ENCODE measurements at regions not wholly inside any gene's neighbourhood (a gene's known extent, or its start where the extent isn't known, plus 50 kb on each side); places are given as distances from the start of the nearest gene placed in this dataset.

DNA sequence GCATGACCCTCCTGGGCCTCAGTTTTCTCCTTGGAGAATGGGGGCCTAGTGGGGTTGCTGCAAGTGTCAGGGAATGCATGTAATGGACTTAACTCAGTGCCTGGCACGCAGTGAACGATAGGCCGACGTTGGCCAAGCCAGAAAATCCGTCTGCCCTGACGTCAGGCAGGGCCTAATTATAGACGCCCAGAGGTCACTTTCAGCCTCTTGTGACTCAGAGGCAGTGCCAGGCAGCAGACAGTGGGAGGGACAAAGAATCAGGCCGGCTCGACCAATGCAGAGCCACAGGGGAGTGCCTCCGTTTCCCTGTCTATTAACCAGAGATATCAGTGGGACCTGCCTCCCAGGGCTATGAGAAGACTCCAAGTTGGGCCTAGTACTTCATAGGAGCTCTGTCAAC, 115.0 kb downstream of the MN1 start:
- no peak overlapping the region for H3K4me3 ChIP-seq (ENCODE audit: low read length)
- DNase-seq (ENCODE audit: low read depth) = peak; percentile 100
- TF ChIP-seq, protein P1, sequence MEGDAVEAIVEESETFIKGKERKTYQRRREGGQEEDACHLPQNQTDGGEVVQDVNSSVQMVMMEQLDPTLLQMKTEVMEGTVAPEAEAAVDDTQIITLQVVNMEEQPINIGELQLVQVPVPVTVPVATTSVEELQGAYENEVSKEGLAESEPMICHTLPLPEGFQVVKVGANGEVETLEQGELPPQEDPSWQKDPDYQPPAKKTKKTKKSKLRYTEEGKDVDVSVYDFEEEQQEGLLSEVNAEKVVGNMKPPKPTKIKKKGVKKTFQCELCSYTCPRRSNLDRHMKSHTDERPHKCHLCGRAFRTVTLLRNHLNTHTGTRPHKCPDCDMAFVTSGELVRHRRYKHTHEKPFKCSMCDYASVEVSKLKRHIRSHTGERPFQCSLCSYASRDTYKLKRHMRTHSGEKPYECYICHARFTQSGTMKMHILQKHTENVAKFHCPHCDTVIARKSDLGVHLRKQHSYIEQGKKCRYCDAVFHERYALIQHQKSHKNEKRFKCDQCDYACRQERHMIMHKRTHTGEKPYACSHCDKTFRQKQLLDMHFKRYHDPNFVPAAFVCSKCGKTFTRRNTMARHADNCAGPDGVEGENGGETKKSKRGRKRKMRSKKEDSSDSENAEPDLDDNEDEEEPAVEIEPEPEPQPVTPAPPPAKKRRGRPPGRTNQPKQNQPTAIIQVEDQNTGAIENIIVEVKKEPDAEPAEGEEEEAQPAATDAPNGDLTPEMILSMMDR (conservative IDR thresholded peaks at IDR 0.05; ENCODE audit: low read depth, low read length) = no peak

DNA sequence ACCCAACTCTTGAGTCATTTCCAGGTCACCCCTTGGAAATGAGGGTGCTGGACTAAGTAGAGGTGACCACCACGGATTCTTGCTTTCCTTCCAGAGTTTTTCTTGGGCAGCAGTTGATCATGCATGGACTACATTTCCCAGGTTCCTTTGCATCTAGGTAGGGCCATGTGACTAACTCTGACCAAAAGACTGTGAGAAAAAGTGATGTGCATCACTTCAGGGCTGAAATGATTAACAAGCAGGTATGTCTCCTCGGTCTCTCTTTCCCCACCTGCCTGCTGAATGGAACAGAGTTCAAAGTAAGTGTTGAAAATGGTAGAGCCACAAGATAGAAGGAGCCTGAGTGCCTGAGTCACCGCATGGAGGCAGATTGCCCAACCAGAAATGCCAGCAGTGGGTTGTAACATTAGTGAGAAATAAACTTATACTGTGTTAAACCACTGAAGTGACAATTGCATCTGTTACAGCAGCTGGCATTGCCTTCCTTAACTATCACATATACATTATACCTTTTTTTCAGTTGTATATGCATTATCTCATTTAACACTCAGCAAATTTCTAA, 113.5 kb downstream of the MN1 start:
- TF ChIP-seq, protein P1 (conservative IDR thresholded peaks at IDR 0.05; ENCODE audit: low read depth, low read length) = no peak
- no peak overlapping the region for H3K4me3 ChIP-seq (ENCODE audit: low read length)
- no peak for DNase-seq (ENCODE audit: low read depth)

DNA sequence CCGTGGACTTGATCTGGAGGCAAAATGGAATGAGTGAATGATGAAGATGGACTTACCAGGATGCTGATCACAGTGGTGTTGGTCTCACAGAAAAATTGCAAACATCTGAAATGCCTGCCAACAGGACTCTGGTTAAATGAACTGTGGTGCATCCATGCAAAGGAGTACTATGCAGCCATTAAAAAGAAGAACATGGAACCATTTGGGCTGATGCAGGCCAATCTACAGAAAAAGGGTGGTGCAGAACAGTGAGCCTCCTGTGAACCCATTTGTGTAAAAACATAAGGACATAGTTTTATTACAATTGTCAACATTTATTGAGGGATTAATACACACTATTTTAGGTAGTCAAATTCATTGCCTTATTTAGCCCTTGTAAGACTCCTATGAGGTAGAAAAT, 111.9 kb downstream of the MN1 start:
- DNase-seq (ENCODE audit: low read depth) = no peak
- TF ChIP-seq, protein P1 (conservative IDR thresholded peaks at IDR 0.05; ENCODE audit: low read depth, low read length) = no peak

GRCh38 chr22:27690599-27690998, 111.0 kb downstream of the MN1 start:
- TF ChIP-seq, protein P1 (conservative IDR thresholded peaks at IDR 0.05; ENCODE audit: low read depth, low read length) = no peak
- no peak for DNase-seq (ENCODE audit: low read depth)
- H3K4me3 ChIP-seq (ENCODE audit: low read length) = no peak overlapping the region

More for the DNA sequence above, 111.9 kb downstream of the MN1 start:
- H3K4me3 ChIP-seq (ENCODE audit: low read length) = no peak overlapping the region

DNA sequence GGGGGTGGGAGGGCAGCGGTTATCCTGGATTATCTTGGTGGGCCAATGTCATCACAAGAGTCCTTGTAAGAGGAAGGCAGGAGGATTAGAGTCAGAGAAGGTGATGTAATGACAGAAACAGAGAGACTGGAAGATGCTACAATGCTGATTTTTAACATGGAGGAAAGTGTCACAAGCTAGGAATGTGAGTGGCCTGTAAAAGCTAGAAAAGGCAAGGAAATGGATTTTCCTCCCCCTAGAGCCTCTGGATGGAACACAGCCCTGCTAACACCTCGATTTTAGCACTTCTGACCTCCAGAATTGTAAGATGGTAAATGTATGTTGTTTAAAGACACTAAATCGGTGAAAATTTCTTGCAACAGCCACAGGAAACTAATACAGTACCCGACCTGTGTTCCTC, 109.3 kb downstream of the MN1 start:
- TF ChIP-seq, protein P1 (conservative IDR thresholded peaks at IDR 0.05; ENCODE audit: low read depth, low read length) = peak; percentile 35
- no peak for DNase-seq (ENCODE audit: low read depth)
- no peak overlapping the region for H3K4me3 ChIP-seq (ENCODE audit: low read length)

- no peak overlapping the region for H3K4me3 ChIP-seq (ENCODE audit: low read length)
- no peak for DNase-seq (ENCODE audit: low read depth)
- TF ChIP-seq, protein P1 (conservative IDR thresholded peaks at IDR 0.05; ENCODE audit: low read depth, low read length) = no peak
Measured at GRCh38 chr22:27695925-27696324, 105.6 kb downstream of the MN1 start.

- TF ChIP-seq, protein P1 (conservative IDR thresholded peaks at IDR 0.05; ENCODE audit: low read depth, low read length) = no peak
- no peak overlapping the region for H3K4me3 ChIP-seq (ENCODE audit: low read length)
- DNase-seq (ENCODE audit: low read depth) = no peak
Measured at GRCh38 chr22:27697888-27698287, 103.7 kb downstream of the MN1 start.
